HepG2 (cell line): ENCODE measurements at regions not wholly inside any gene's neighbourhood (a gene's known extent, or its start where the extent isn't known, plus 50 kb on each side); places are given as distances from the start of the nearest gene placed in this dataset.

Experiments used
- BCLAF1 ChIP-seq: fragments of 450-650 bp; IDR thresholded peaks from 2 replicates; pipeline ENCODE4 v1.6.1; 2017; ENCODE audit warnings: mild to moderate bottlenecking
- DNMT1 ChIP-seq: sonication (generic); formaldehyde crosslinking; IDR thresholded peaks from 2 replicates; pipeline ENCODE4 v1.5.1; 2020; ENCODE audit warnings: mild to moderate bottlenecking, missing genetic modification reagents
- DR1 ChIP-seq: sonication (generic); formaldehyde crosslinking; IDR thresholded peaks from 2 replicates; pipeline ENCODE4 v1.8.0; 2021; ENCODE audit warnings: mild to moderate bottlenecking, missing genetic modification reagents, inconsistent platforms
- KAT8 ChIP-seq: IDR thresholded peaks from 2 replicates; pipeline ENCODE4 v1.6.1; 2016; ENCODE audit warnings: missing genetic modification reagents, missing compliant biosample characterization
- KDM2A ChIP-seq: sonication (generic); formaldehyde crosslinking; IDR thresholded peaks from 2 replicates; pipeline ENCODE4 v1.4.0; 2020; ENCODE audit warnings: low read depth, missing genetic modification reagents, borderline replicate concordance
- KLF6 ChIP-seq: IDR thresholded peaks from 2 replicates; pipeline ENCODE4 v1.8.0; 2016; ENCODE audit warnings: missing biosample characterization, missing genetic modification reagents
- NONO ChIP-seq, 2 experiments: fragments of 450-650 bp in 1 of 2; sonication (generic) in 1 of 2; formaldehyde crosslinking in 1 of 2; IDR thresholded peaks in 1 of 2; conservative IDR thresholded peaks in 1 of 2; 2 replicates each; pipeline versions ENCODE4 v1.6.1 to v1.8.0; 2017 to 2022; ENCODE audit warnings: mild to moderate bottlenecking in 1 of 2, missing genetic modification reagents in 1 of 2, moderate library complexity in 1 of 2
- PHF21A ChIP-seq: sonication (generic); formaldehyde crosslinking; IDR thresholded peaks from 2 replicates; pipeline ENCODE4 v1.5.0; 2020; ENCODE audit warnings: mild to moderate bottlenecking, missing genetic modification reagents
- PITX1 ChIP-seq: sonication (generic); formaldehyde crosslinking; IDR thresholded peaks from 2 replicates; pipeline ENCODE4 v1.5.1; 2020; ENCODE audit warnings: mild to moderate bottlenecking, missing genetic modification reagents
- RAD21 ChIP-seq: fragments of 450-650 bp; formaldehyde crosslinking; IDR thresholded peaks from 2 replicates; pipeline ENCODE4 v1.5.0; 2020; ENCODE audit warnings: mild to moderate bottlenecking
- SOX5 ChIP-seq: IDR thresholded peaks from 2 replicates; pipeline ENCODE4 v1.6.1; 2016; ENCODE audit warnings: borderline replicate concordance
- SP2 ChIP-seq: sonication (generic); formaldehyde crosslinking; IDR thresholded peaks from 2 replicates; pipeline ENCODE4 v1.5.1; 2020; ENCODE audit warnings: mild to moderate bottlenecking, missing genetic modification reagents
- SP5 ChIP-seq: IDR thresholded peaks from 2 replicates; pipeline ENCODE4 v1.6.1; 2016; ENCODE audit warnings: low read depth, borderline replicate concordance
- TEAD3 ChIP-seq: optimal IDR thresholded peaks from 2 replicates; pipeline ENCODE3; 2016; ENCODE audit warnings: borderline replicate concordance
- THAP11 ChIP-seq: IDR thresholded peaks from 2 replicates; pipeline ENCODE4 v1.6.1; 2016; ENCODE audit warnings: missing biosample characterization, missing genetic modification reagents
- TRIM22 ChIP-seq: fragments of 450-650 bp; IDR thresholded peaks from 2 replicates; pipeline ENCODE4 v1.6.1; 2017
- ZBTB1 ChIP-seq: sonication (generic); formaldehyde crosslinking; IDR thresholded peaks from 2 replicates; pipeline ENCODE4 v1.4.0; 2020; ENCODE audit warnings: missing genetic modification reagents, borderline replicate concordance
- ZNF264 ChIP-seq: sonication (generic); formaldehyde crosslinking; IDR thresholded peaks from 2 replicates; pipeline ENCODE4 v1.4.0; 2020; ENCODE audit warnings: missing genetic modification reagents
- ZNF282 ChIP-seq: fragments of 450-650 bp; IDR thresholded peaks from 2 replicates; pipeline ENCODE4 v1.6.1; 2018; ENCODE audit not compliant: partially characterized antibody
- ZNF510 ChIP-seq: sonication (generic); formaldehyde crosslinking; IDR thresholded peaks from 2 replicates; pipeline ENCODE4 v1.4.0; 2020; ENCODE audit warnings: low read depth, mild to moderate bottlenecking, missing genetic modification reagents
- ZNF563 ChIP-seq: sonication (generic); formaldehyde crosslinking; IDR thresholded peaks from 2 replicates; pipeline ENCODE4 v1.8.0; 2022; ENCODE audit warnings: mild to moderate bottlenecking, moderate library complexity, missing genetic modification reagents
- ZNF788 ChIP-seq: sonication (generic); formaldehyde crosslinking; IDR thresholded peaks from 2 replicates; pipeline ENCODE4 v1.5.0; 2020; ENCODE audit warnings: mild to moderate bottlenecking, missing genetic modification reagents, borderline replicate concordance
- TF ChIP-seq, protein P1 (sequence below): sonication (generic); formaldehyde crosslinking; conservative IDR thresholded peaks from 2 replicates; pipeline ENCODE4 v1.4.0; 2020; ENCODE audit warnings: missing genetic modification reagents
- TF ChIP-seq, protein P2 (sequence below): IDR thresholded peaks from 2 replicates; pipeline ENCODE4 v1.6.1; 2012; ENCODE audit warnings: inconsistent platforms
- TF ChIP-seq, protein P3 (sequence below): IDR thresholded peaks from 2 replicates; pipeline ENCODE4 v1.6.1; 2016; ENCODE audit warnings: missing genetic modification reagents, missing compliant biosample characterization

DNA sequence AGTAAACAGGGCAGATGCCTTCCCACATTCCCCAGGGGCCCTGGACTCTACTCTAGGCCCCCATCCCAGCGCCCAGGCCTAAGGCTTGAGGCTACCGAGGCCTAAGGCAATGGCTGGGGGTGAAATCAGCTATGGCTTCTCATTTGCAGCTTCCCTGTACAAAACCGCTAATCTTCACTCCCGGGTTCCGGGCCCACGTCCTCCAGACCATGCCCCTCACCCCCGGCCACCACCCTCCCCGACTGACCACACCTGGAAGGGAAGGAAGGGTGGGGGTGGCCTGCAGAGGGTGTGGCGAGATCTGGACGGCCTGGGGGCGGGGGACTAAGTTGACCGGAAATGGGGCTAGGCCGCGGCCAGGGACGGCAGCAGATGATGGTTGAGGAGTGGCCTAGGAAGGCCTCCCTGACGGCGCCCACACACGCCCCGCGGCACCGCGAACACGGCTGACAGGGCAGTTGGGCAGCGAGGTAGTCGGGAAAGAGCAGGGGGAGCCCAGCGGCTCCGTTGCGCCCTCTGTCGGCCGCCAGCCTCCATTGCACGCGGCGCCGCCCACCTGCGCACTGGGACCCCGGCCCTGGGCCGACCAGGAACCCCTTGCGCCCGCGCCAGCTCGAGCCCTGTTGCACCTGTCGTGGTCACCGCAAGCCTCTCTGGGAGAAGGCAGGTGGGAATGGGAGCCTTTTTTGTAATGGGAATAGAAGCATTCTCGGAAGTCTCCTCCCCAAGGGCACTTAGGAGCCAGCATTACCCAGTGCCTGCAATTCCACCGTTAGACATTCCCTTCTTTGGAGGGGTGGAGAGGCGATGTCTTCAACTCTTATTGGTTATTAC, 95.9 kb upstream of the CALM2 start (continued):
- TF ChIP-seq DR1 (CRISPR knock-in tag): 0 out of 2 replicates have a peak, but pooled peaks have one; percentile 34
- peak; percentile 97 for TF ChIP-seq RAD21
- peak; percentile 84 for TF ChIP-seq PITX1 (CRISPR knock-in tag)
- peak; percentile 53; the same call in 1 of the 2 replicates for TF ChIP-seq THAP11 (CRISPR knock-in tag)
- TF ChIP-seq, protein P1, sequence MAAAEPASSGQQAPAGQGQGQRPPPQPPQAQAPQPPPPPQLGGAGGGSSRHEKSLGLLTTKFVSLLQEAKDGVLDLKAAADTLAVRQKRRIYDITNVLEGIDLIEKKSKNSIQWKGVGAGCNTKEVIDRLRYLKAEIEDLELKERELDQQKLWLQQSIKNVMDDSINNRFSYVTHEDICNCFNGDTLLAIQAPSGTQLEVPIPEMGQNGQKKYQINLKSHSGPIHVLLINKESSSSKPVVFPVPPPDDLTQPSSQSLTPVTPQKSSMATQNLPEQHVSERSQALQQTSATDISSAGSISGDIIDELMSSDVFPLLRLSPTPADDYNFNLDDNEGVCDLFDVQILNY (CRISPR knock-in tag): 0 out of 2 replicates have a peak, but pooled peaks have one; percentile 53
- TF ChIP-seq ZNF788: peak; percentile 72; the same call in 1 of the 2 replicates
- TF ChIP-seq NONO (IDR thresholded peaks at IDR 0.05): no peak
- 0 out of 2 replicates have a peak, but pooled peaks have one; percentile 48 for TF ChIP-seq NONO (CRISPR knock-in tag; conservative IDR thresholded peaks at IDR 0.05)
- no peak for TF ChIP-seq ZNF264 (CRISPR knock-in tag)
- no peak for TF ChIP-seq TRIM22
- peak; percentile 47; the same call in 1 of the 2 replicates for TF ChIP-seq KAT8 (CRISPR knock-in tag)
- peak; percentile 73 for TF ChIP-seq TEAD3 (CRISPR knock-in tag)
- peak; percentile 69; the same call in 1 of the 2 replicates for TF ChIP-seq PHF21A
- TF ChIP-seq KLF6: peak; percentile 70; the same call in 1 of the 2 replicates
- TF ChIP-seq ZNF563 (CRISPR knock-in tag): peak; percentile 83
- TF ChIP-seq KDM2A: peak; percentile 91; the same call in 1 of the 2 replicates
- TF ChIP-seq ZNF510 (CRISPR knock-in tag): no peak
- TF ChIP-seq, protein P2, sequence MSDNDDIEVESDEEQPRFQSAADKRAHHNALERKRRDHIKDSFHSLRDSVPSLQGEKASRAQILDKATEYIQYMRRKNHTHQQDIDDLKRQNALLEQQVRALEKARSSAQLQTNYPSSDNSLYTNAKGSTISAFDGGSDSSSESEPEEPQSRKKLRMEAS: peak; percentile 69
- TF ChIP-seq, protein P3, sequence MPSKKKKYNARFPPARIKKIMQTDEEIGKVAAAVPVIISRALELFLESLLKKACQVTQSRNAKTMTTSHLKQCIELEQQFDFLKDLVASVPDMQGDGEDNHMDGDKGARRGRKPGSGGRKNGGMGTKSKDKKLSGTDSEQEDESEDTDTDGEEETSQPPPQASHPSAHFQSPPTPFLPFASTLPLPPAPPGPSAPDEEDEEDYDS: no peak; the same call in 1 of the 2 replicates
- TF ChIP-seq ZBTB1 (CRISPR knock-in tag): 0 out of 2 replicates have a peak, but pooled peaks have one; percentile 27
- TF ChIP-seq SOX5 (CRISPR knock-in tag): peak; percentile 31; the same call in 1 of the 2 replicates
- TF ChIP-seq SP2: 0 out of 2 replicates have a peak, but pooled peaks have one; percentile 13
- peak; percentile 52; the same call in 1 of the 2 replicates for TF ChIP-seq SP5
- TF ChIP-seq ZNF282: no peak
- no peak for TF ChIP-seq BCLAF1
- peak; percentile 76; the same call in 1 of the 2 replicates for TF ChIP-seq DNMT1 (CRISPR knock-in tag)
